Hematopoietic multipotent progenitor cell treated with erythropoietin and hydrocortisone succinate and interleukin-3 and kit ligand, for 15 days (in vitro differentiated cells): ENCODE measurements at regions not wholly inside any gene's neighbourhood (a gene's known extent, or its start where the extent isn't known, plus 50 kb on each side); places are given as distances from the start of the nearest gene placed in this dataset.
"Not testable (repeated sequence)": the region's sequence is repeated elsewhere in the genome, so short reads cannot be mapped to it uniquely, and the experiment has no call there.

Source experiments
- DNase-seq: peaks from one replicate; pipeline ENCODE4 v3.0.0-alpha.2; 2015; ENCODE audit warnings: low spot score

DNA sequence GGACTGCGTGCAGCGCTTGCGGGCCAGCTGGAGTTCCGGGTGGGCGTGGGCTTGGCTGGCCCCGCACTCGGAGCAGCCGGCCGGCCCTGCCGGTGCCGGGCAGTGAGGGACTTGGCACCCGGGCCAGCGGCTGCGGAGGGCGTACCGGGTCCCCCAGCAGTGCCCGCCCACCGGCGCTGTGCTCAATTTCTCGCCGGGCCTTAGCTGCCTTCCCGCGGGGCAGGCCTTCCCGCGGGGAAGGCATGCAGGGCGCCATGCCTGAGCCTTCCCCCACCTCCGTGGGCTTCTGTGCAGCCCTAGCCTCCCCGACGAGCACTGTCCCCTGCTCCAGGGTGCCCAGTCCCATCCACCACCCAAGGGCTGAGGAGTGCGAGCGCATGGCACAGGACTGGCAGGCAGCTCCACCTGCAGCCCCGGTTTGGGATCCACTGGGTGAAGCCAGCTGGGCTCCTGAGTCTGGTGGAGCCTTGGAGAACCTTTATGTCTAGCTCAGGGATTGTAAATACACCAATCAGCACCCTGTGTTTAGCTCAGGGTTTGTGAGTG is 975.0 kb upstream of the NRXN1 start:
- not testable (repeated sequence) for DNase-seq

GRCh38 chr2:52000151-52000855 is 968.4 kb upstream of the NRXN1 start:
- no peak for DNase-seq

DNA sequence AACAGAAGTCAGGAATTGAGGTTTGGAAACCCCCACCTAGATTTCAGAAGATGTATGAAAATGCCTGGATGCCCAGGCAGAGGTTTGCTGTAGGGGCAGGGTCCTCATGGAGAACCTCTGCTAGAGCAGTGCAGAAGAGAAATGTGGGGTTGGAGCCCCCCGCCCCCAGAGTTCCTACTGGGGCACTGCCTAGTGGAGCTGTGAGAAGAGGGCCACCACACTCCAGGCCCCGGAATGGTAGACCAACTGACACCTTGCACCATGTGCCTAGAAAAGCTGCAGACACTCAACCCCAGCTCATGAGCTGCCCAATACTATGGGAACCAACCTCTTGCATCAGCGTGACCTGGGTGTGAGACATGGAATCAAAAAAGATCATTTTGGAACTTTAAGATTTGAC is 967.0 kb upstream of the NRXN1 start:
- DNase-seq = no peak

GRCh38 chr2:51997571-51997970 is 965.6 kb upstream of the NRXN1 start:
- DNase-seq = no peak

DNA sequence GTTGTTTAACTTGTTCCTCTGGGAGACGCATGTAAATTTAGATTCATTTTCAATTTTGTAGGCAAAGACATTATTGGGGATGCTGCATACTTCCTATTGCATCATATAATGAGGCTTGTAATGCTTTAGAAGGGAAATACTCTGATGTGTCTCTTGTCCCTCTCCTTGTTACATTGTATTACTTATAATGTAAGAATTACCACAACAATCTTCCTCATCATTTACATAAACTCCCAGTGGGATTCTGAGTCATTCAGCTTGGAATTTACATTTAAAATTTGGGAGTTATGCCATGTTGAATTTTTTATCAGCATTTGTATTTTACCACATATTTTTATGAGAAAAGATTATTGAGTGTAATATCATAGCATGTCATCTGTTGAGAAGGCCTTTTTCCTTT is 963.4 kb upstream of the NRXN1 start:
- DNase-seq = no peak

DNA sequence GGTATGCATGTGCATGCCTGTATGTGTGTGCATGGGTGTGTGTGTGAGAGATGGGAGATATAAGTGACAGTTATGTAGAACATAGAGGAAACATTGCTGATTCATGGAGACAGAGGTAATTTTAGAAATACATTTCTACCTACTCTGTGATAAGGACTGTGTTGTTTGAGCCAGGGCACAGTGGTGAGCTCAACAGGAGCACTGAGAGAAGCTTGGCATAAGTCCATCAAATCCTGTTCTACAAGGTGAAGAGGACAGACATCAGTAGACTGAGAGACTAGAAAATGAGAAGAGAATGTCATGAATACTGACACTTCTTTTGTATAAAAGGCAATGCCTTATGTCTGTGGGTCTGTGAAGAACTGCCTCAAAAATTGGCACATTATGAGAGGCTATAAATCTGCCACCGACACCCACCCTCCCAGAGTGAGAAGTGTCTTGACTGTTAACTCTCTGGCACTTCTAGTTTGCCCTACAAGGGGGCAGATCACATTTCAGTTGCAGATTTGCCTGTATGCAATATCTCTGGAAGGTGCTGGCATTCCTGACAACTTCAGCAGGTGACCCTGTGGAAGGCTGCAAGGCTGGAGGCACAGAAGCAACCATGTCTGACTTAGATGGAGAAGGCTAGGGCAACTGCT is 962.3 kb upstream of the NRXN1 start:
- no peak for DNase-seq

DNA sequence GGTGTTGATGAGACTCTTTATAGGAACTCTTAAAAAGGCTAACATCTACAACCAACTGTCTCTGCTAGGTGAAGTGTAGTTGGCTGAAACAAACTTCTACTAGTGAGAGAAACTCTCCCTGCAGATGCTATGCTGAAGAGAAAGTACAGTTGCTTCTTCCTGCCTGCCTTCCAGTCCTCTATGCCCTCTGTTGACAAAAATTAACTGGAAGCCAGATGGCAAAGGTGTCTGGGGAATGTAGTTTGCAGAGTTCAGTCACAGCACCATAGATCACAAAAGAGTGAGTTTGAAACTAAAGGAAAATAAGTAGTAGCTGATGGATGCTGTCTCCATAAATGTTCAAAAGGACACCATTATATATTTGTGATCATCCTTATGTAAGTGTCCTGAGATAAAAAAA is 958.8 kb upstream of the NRXN1 start:
- DNase-seq = no peak

DNA sequence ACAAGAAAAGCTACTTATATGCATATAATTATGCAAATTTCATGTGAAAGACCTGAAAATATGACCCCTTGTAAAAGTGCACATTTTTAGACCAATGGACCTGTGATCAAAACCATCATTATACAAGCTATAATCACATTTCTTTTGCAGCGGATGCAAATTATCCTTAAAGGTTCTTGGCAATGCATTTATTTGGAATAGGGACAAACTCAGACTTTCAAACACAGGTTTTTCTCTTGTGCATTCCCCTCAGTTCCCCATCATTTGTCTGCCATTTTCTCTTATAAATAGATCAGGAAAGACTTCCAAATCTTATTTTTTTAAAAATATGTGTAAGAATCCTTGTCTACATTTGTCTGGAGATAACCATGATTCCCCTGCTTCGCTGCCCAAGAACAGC is 954.2 kb upstream of the NRXN1 start:
- DNase-seq = no peak

GRCh38 chr2:51981783-51982182 is 949.9 kb upstream of the NRXN1 start:
- no peak for DNase-seq

DNA sequence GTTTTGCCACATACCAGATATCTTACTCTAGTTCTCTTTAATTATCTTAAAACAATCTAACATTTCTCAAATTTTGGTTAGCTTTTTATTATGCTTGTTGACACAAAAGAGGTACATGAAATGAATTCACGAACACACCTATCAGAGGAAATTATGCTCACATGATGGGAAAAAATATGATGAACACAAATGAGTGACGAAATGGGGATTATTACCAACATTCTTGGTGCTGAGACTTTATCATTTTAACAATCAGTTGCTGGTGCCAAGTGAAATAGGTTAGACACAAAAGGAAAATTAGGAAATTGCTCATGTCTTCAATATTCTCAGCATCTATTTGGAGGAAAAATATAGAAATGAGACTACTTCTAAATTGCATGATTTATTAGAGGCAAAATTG is 944.7 kb upstream of the NRXN1 start:
- DNase-seq = no peak

DNA sequence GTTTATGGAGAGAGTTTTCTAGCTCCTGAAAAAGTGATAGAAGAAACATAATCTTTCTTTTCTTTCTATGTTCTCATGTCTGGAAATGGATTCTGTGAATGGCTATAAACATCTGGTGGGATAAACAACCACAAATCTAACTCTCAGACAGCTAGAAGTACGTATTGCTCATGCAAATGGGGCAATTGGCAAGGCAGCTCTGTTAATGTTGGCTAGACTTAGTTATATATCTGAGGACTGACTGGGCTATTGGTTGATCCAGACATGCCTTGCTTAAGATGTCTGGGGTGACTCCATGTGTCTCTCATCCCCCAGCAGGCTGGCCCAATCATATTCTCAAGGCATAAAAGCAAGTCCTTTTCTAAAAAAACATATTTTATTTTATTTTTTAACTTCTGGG is 939.2 kb upstream of the NRXN1 start:
- no peak for DNase-seq

DNA sequence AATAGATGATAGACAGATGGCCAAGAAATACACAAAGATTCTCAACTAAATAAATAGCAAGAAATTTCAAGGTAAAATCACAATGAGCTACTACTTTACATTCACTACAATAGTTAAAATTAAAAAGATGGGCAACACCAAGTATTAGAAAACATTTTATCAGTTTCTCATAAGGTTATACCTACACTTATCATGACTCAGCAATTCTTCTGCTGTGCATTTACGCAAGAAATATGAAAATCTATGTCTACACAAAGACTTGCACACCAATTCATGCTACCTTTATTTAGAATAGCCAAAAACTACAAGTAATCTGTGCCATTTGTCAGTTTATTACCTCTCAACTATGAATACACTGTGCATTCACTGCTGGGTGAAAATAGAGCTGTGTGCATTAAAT is 937.4 kb upstream of the NRXN1 start:
- DNase-seq = no peak

- DNase-seq = no peak
These were observed 929.0 kb upstream of the NRXN1 start for GRCh38 chr2:51960841-51961335.

DNA sequence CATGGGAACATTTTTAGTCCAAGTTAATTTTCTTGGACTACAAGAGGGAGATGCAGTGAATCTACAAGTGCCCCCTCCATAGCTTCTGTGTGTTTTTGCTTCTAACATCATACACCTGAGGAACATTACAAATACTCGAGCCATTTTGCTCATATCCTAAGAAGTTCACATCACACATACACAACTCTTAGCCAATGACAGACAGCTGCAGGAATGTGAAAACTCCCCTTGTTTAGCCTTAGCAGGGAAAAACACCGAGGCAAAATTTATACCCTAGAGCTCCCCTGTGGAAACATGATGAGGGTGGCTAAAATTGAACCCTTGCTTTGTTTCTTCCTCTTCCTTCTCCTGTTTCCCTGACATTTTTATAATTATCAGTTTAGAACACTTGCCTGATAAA is 928.3 kb upstream of the NRXN1 start:
- DNase-seq = no peak

GRCh38 chr2:51959696-51960095 is 927.8 kb upstream of the NRXN1 start:
- DNase-seq = no peak

DNA sequence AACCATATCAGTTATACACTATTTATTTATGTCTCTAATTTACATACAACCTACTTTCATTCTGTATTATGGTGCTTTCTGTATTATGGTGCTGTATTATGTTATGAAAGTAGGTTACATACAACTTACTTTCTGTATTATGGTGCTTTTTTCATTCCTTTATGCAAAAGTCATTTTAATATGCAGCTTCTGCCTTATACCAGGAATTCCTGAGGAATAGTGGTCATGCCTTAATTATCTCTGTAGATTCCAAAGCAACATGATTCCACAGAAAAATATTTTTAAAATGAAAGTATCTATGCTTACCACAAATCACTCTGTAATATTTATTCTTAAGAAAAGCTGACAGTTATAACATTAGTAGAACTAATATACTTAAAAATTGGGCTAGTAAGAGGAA is 922.0 kb upstream of the NRXN1 start:
- DNase-seq = no peak

- DNase-seq = no peak
These were observed 889.1 kb upstream of the NRXN1 start for GRCh38 chr2:51921076-51921475.

DNA sequence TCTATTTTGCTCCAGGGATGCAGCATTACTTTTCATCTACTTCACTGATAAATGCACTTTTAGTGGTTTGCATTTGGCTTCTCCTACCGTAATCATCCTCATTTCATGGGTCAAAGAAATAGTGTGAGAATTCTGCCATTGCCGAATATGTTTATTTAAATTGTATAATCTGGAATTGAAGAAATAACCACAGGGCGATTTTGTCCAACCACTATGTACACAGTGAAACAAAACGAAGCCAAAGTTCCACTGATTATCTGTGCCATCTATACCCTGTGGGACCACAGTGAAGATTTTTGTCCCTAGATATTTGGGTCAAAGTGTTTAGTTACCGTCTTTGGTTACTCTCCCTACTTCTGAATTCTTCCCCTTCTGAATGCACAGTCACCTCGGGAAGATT is 888.6 kb upstream of the NRXN1 start:
- DNase-seq = no peak

- DNase-seq = no peak
These were observed 887.5 kb upstream of the NRXN1 start for GRCh38 chr2:51919395-51919794.

- DNase-seq = no peak
These were observed 886.2 kb upstream of the NRXN1 start for GRCh38 chr2:51918113-51918512.

GRCh38 chr2:51903728-51904127 is 871.8 kb upstream of the NRXN1 start:
- no peak for DNase-seq

DNA sequence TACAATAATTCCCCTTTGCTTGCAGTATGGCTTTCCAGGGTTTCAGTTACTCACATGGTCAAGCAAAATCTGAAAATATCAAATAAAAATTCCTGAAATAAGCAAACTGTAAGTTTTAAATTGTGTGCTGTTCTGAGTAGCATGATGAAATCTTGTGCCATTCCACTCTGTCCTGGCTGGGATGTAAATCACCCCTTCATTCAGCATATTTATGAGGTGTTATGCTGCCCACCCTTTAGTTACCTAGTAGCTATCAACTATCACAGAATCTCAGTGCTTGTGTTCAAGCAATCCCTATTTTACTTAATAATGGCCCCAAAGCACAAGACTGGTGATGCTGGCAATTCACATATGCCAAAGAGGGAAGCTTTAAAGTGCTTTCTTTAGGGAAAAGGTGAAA is 867.7 kb upstream of the NRXN1 start:
- no peak for DNase-seq

DNA sequence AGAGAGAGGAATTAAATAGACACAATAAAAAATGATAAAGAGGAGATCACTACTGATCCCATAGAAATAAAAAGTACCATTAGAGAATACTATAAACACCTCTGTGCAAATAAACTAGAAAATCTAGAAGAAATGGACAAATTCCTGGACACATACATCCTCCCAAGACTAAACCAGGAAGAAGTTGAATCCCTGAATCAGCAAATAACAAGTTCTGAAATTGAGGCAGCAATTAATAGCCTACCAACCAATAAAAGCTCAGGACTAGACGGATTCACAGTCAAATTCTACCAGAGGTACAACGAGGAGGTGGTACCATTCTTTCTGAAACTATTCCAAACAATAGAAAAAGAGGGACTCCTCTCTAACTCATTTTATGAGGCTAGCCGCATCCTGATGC is 862.7 kb upstream of the NRXN1 start:
- not testable (repeated sequence) for DNase-seq

DNA sequence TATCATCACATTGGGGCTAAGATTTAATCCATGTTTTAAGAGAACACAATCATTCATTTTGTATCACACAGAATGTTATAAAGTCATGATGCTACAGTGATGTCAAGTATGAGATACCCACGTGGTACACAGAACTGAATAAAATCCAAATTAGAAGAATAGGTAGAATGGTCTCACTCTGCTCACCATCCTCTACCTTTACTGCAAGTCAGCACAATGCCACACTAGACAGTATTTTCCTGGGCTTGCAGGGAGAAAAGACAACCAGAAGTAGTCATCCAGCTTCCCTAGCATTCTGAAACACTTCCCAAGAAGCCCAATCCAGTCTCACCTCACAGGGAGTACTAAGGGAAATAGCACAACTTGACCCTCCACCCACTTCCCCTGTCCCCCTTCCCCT is 856.2 kb upstream of the NRXN1 start:
- no peak for DNase-seq
